AG20443 (cell line): ENCODE measurements at regions not wholly inside any gene's neighbourhood (a gene's known extent, or its start where the extent isn't known, plus 50 kb on each side); places are given as distances from the start of the nearest gene placed in this dataset.

ENCODE experiments used
- DNase-seq: peaks from one replicate; pipeline ENCODE4 v3.0.0; 2012; ENCODE audit warnings: low spot score, mixed read lengths

GRCh38 chr13:85089186-85089585, 710.0 kb downstream of the SLITRK6 start:
- DNase-seq, result no peak

GRCh38 chr13:85080691-85081090, 718.5 kb downstream of the SLITRK6 start:
- no peak for DNase-seq

GRCh38 chr13:85076343-85076742, 722.9 kb downstream of the SLITRK6 start:
- no peak for DNase-seq

DNA sequence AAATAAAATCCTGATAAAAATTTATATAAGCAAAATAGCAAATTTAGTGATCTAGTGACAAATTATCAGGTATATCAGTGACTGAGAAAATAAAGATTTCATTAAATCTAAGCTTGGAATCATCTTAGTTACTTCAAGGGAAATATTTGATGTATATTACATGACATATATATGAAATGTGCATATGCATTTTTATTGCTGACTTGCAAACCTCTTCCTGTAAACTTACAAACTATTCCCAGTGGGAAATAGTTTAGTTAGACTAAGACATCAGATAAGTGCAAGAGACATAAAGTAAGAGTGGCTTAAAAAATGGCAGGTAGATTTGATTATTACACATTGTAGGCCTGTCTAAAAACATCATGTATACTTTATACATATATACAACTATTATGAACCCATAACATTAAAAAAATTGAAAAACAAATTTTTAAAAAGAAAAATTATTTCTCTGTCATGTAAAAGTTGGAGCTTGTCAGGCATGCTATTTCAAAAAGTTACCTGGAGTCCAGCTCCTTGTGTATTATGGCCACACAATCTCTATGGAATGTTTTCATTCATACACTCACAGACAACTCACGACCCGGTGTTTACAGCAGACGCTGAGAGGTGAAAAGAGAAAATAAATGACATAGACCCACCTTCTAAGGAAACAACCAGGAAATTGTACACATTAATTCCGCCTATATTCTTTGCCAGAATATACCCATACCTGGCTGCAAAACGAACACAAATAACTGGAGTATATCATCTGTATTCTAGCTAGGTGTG, 724.5 kb downstream of the SLITRK6 start:
- DNase-seq, result no peak

GRCh38 chr13:85068231-85068630, 731.0 kb downstream of the SLITRK6 start:
- no peak for DNase-seq

DNA sequence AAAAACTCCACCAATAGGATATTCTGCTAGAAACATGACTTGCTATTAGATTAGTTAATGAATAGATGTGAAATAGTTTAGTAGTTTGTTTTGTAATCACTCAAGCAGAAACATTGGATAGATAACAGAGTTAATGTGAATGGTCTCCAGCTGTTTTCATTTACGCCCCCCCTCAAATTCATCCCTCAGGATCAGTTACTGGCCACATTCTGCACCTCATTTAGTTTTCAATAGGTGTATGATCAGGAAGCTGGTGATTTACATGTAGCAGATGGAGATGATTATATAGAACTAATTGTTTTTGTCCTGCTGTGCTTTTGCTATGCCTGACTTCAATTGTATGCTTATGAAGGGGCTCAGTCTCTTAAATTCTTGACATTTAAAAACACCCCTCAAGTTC, 759.0 kb downstream of the SLITRK6 start:
- DNase-seq, result no peak

- DNase-seq, result no peak
Observed at GRCh38 chr13:85031771-85032170, 767.4 kb downstream of the SLITRK6 start.

DNA sequence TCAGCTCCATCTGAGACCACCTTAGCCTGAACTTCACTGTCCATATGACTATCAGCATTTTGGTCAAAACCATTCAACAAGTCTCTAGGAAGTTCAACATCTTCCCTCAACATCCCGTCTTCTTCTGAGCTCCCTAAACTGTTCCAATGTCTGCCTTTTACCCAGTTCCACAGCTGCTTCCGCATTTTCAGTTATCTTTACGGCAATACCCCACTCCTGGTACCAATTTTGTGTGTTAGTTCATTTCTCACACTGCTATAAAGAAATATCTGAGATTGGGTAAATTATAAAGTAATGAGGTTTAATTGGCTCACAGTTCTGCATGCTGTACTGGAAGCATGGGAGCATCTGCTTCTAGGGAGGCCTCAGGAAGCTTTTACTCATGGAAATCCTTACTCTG, 771.2 kb downstream of the SLITRK6 start:
- no peak for DNase-seq

- DNase-seq, result no peak
Observed at GRCh38 chr13:85019121-85019520, 780.1 kb downstream of the SLITRK6 start.

DNA sequence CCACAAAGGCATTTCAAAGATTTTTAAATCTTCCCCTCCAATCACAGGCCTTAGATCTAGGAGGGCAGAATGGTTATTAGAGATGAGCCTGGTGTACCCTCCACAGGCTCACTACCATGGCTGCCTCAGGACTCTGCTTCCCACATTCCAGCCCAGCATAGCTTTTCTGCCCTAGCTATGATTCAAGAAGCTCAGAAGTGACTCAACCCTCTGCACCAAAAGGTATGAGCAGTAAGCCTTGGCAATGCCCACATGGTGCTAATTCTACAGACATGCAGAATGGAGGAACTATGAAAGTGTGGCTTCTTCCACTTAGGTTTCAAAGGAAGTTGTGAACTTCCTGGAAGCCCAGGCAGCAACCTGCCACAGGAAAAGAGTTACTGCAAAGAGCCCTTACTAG, 786.2 kb downstream of the SLITRK6 start:
- DNase-seq, result no peak

DNA sequence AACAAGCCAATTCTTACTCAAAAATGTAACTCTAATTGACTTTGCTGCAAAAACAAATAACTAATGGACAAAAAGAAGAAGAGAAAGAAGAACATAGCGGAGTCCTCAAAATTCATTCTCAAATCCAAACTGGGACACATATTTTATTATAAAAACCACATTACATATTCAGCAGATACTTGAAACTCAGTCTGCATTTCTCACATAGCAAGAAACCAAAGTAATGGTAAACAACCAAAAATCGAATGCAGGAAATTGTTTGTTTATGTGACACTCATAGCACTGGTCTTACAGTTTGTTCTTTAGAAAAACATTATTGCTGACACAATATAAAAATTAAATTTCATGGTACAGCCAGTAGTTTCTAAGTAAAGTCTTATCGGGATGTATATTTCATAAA, 789.8 kb downstream of the SLITRK6 start:
- no peak for DNase-seq

DNA sequence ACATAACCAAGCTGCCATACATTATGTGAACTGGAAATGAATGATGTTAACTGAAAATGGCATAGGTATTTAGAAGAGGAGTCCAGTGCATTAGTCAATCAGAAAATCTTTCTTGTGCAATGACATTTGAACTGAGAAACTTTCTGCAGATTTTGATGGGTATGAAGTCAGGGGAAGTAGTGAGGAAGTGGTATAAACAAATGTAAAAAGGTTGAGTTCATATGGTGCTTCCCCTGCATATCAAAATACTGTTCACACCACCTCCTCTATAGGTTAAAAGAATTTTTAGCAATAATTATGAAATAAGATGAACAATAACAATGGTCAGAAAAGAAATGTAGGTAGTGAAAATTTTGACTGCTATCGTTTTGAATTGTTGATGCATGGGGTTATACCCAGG, 800.0 kb downstream of the SLITRK6 start:
- no peak for DNase-seq

- no peak for DNase-seq
Observed at GRCh38 chr13:84998681-84999080, 800.5 kb downstream of the SLITRK6 start.

GRCh38 chr13:84997858-84998257, 801.4 kb downstream of the SLITRK6 start:
- no peak for DNase-seq

DNA sequence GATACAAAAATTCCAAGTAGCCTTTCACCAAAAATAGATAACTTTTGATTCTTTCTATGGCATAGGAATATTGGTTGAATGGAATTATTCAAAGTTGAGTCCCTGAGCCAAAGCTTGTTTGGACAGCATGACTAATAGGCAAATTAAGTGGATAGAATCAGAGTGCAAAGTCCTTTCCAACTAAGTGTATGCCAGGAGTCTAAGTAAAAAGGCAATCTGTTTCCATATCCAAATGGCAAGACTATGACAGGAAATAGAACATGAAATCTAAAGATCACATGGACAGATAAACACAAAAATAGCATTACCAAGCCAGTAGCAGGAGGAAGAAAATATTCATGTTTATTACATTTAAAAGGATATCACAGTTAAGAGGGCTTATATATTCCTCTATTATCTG, 804.6 kb downstream of the SLITRK6 start:
- no peak for DNase-seq

GRCh38 chr13:84985860-84986259, 813.4 kb downstream of the SLITRK6 start:
- no peak for DNase-seq

DNA sequence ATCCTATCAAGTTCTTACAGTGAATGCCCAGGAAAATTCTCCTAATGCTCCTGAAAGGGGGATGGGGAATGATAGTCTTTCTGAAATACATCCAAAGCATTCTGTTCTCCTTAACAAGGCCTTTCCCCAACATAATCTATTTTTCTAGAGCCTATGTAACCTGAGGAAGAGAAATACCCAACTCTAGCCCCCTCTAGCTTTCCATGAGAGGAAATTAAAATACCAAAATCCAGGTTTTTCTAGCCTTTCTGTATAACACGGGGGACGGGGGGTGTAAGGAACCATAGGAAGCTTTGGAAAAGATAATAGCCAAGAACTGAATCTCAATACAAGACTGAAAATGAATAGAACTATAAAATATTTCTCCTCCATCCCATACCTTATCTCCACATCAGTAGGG, 815.9 kb downstream of the SLITRK6 start:
- no peak for DNase-seq

DNA sequence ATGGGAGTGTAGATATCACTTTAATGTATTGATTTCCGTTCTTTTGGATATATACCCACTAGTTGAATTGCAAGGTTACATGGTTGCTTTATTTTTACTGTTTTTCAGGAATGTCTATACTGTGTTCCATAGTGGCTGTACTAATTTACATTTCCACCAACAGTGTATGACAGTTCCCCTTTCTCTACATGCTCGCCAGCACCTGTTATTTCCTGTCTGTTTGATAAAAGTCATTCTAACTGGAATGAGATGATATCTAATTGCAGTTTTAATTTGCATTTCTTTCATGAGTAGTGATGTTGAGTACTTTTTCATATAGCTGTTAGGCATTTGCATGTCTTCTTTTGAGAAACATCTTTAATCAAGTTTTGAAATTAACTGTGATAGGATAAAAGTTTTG, 818.6 kb downstream of the SLITRK6 start:
- no peak for DNase-seq

DNA sequence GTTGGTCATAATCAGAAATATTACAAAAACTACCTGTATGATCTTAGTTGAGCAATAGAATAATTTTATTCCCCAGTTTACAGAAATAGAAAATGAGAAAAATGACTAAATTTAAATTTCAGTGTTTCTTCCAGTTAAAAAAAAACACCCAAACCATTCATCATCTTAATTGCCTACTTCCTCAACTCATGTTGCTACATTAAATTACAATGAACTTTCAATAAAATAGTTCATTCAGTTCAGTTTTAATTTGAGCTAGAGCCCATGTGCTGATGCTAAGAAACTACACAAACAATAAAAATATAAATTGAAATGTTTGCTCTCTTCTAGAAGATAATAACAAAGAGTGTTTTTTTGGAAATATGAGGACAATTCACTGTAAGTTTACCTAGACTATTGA, 820.4 kb downstream of the SLITRK6 start:
- no peak for DNase-seq

- DNase-seq, result no peak
Observed at GRCh38 chr13:84973661-84974060, 825.6 kb downstream of the SLITRK6 start.

DNA sequence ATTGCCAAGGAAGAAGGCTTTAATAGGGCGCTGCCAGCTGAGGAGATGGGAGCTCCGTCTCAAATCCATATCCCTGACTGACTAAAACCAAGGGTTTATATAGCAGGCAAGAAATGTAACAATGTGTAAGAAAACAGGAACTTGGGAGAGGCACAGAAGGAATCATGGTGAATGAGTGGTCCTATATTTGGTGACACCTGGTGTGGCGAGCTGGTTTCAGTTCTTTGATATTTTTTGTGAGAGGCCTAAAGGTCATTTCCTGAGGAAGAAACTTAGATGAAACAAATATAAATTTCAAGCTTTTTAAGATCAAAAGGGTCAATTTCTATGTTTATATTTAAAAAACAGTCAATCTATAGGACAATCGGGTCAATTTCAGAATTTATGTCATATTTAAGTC, 826.3 kb downstream of the SLITRK6 start:
- no peak for DNase-seq

DNA sequence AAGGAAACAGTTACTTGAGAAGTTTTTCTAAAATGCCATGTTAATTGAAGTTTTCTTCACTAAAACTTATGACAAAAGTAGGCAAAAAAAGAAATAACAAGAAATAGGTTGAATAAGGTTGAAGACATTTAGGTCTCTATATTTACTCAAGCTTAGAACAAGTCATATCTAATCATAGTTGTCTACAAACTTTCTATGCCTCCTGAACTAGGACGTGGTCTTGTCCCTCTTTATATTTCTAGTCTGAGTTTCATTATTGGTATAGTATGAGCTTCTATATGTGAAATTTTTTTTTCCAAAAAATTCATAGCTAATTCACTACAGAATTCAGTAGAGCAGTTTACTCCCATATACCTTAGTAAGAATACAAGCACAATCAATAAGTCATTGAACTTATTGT, 836.4 kb downstream of the SLITRK6 start:
- DNase-seq, result no peak

DNA sequence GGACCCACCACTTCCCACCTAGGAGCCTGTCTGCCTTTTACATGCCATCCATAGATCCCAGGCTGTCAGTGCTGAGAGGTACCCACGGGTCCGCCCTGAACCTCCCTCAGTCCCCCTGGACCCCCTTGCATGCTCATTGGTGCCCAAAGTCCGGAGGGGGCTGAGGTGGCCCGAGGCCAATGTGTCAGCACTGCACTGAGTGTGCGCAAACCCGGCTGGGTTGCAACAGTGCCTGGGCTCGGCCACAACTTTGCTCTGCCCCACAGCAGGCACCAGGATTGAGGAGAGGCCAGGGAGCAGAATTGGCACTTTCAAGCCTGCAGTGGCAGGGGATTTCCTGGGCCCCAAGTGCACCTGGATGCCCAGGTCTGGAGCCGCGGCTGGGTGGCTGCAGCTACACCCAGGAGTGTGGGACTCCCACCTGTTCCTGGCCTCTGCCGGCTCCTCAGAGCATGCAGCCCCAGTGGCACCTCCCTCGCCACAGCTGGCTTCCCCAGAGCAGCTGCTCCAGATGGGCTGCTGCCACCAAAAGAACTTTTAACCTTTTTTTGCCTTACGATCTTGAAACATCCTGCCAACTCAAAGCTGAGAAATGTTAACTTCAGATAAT, 837.0 kb downstream of the SLITRK6 start:
- no peak for DNase-seq

GRCh38 chr13:84961023-84961422, 838.2 kb downstream of the SLITRK6 start:
- DNase-seq, result no peak
